BJ (cell line): ENCODE measurements at regions not wholly inside any gene's neighbourhood (a gene's known extent, or its start where the extent isn't known, plus 50 kb on each side); places are given as distances from the start of the nearest gene placed in this dataset.

ENCODE experiments used
- CTCF ChIA-PET: fragments of 350-600 bp; formaldehyde crosslinking; extraction: SDS; loops from one replicate; lab custom pipeline; 2021; ENCODE audit warnings: antibody characterized with exemption, inconsistent platforms; lab: Yijun Ruan, JAX
- POLR2A ChIA-PET: fragments of 300-600 bp; sonication (Branson Sonifier 250); formaldehyde crosslinking; extraction: SDS; loops from one replicate; lab custom pipeline; 2021; ENCODE audit warnings: antibody characterized with exemption; lab: Charles Lee
- DNase-seq: peaks from one replicate; pipeline ENCODE4 v3.0.0-alpha.2; 2011; ENCODE audit warnings: low read depth
- H3K27me3 ChIP-seq: 2 replicates; pipeline ENCODE4 v1.6.0; 2011; ENCODE audit warnings: low read length; ENCODE audit not compliant: control insufficient read depth, insufficient read depth
- H3K36me3 ChIP-seq: 2 replicates; pipeline ENCODE4 v1.5.1; 2011; ENCODE audit warnings: low read length; ENCODE audit not compliant: control insufficient read depth, insufficient read depth
- H3K4me3 ChIP-seq: 2 replicates; pipeline ENCODE4 v1.5.1; 2011; ENCODE audit warnings: low read depth, mild to moderate bottlenecking, control low read depth, low read length
- CTCF ChIP-seq: IDR thresholded peaks from 2 replicates; pipeline ENCODE4 v1.5.1; 2011; ENCODE audit warnings: low read depth, mild to moderate bottlenecking, control low read depth, inconsistent platforms, low read length, moderate library complexity; ENCODE audit not compliant: insufficient read depth

- TF ChIP-seq CTCF, result no peak
- POLR2A ChIA-PET, result no interaction called here
Observed at GRCh38 chr5:116695681-116696080, 121.1 kb upstream of the SEMA6A start.

GRCh38 chr5:116686438-116686837 lies 111.8 kb upstream of the SEMA6A start:
- ChIA-PET POLR2A (no interaction called here), CTCF (no interaction called here)
- Histone ChIP-seq H3K27me3 (no peaks in the 10 kb centered on the region), H3K36me3 (no peaks in the 10 kb centered on the region), H3K4me3 (no peak overlapping the region)
- DNase-seq, result no peak
- no peak for TF ChIP-seq CTCF

More at GRCh38 chr5:116695681-116696080, 121.1 kb upstream of the SEMA6A start:
- Histone ChIP-seq H3K27me3 (no peaks in the 10 kb centered on the region), H3K4me3 (no peak overlapping the region), H3K36me3 (no peaks in the 10 kb centered on the region)
- DNase-seq, result no peak
- CTCF ChIA-PET, result no interaction called here

- H3K36me3 ChIP-seq, result no peaks in the 10 kb centered on the region
- POLR2A ChIA-PET, result no interaction called here
- H3K27me3 ChIP-seq, result no peaks in the 10 kb centered on the region
- no peak overlapping the region for H3K4me3 ChIP-seq
- CTCF ChIA-PET, result no interaction called here
- DNase-seq, result no peak
- no peak for TF ChIP-seq CTCF
Observed at GRCh38 chr5:116685931-116686330, 111.3 kb upstream of the SEMA6A start.

- ChIA-PET CTCF (no interaction called here), POLR2A (no interaction called here)
- no peaks in the 10 kb centered on the region for H3K36me3 ChIP-seq
- no peak overlapping the region for H3K4me3 ChIP-seq
- TF ChIP-seq CTCF, result no peak
- no peaks in the 10 kb centered on the region for H3K27me3 ChIP-seq
- no peak for DNase-seq
Observed at GRCh38 chr5:116685069-116685468, 110.4 kb upstream of the SEMA6A start.

- ChIA-PET POLR2A (no interaction called here), CTCF (no interaction called here)
- no peak for TF ChIP-seq CTCF
Observed at GRCh38 chr5:116681334-116682013, 106.9 kb upstream of the SEMA6A start.

More at GRCh38 chr5:116681334-116682013, 106.9 kb upstream of the SEMA6A start:
- DNase-seq, result no peak
- no peaks in the 10 kb centered on the region for H3K27me3 ChIP-seq
- no peaks in the 10 kb centered on the region for H3K36me3 ChIP-seq
- H3K4me3 ChIP-seq, result no peak overlapping the region
